ENCODE measurements at regions not wholly inside any gene's neighbourhood (a gene's known extent, or its start where the extent isn't known, plus 50 kb on each side); places are given as distances from the start of the nearest gene placed in this dataset.
A peak's percentile ranks its signal among the peaks of the same experiment; 100 is the strongest.
"Not testable (repeated sequence)": the region's sequence is repeated elsewhere in the genome, so short reads cannot be mapped to it uniquely, and the experiment has no call there.

GRCh38 chr4:106869551-106869950 is 166.6 kb downstream of the DKK2 start:
- no peak for DNase-seq (ENCODE audit: low spot score)

GRCh38 chr4:106868381-106869035 is 167.6 kb downstream of the DKK2 start:
- peak; percentile 1 for DNase-seq (ENCODE audit: low spot score)

- no peak for DNase-seq (ENCODE audit: low spot score)
These were observed 171.9 kb downstream of the DKK2 start for GRCh38 chr4:106864231-106864630.

- no peak for DNase-seq (ENCODE audit: low spot score)
These were observed 181.4 kb downstream of the DKK2 start for GRCh38 chr4:106854569-106855351.

GRCh38 chr4:106852426-106852825 is 183.7 kb downstream of the DKK2 start:
- DNase-seq (ENCODE audit: low spot score), result no peak

- no peak for DNase-seq (ENCODE audit: low spot score)
These were observed 184.4 kb downstream of the DKK2 start for GRCh38 chr4:106851726-106852125.

- DNase-seq (ENCODE audit: low spot score), result no peak
These were observed 185.4 kb downstream of the DKK2 start for GRCh38 chr4:106850691-106851090.

- no peak for DNase-seq (ENCODE audit: low spot score)
These were observed 200.2 kb downstream of the DKK2 start for GRCh38 chr4:106835919-106836318.

GRCh38 chr4:106830879-106831278 is 205.2 kb downstream of the DKK2 start:
- DNase-seq (ENCODE audit: low spot score), result no peak

GRCh38 chr4:106818764-106819163 is 217.3 kb downstream of the DKK2 start:
- DNase-seq (ENCODE audit: low spot score), result no peak

GRCh38 chr4:106816496-106816895 is 219.6 kb downstream of the DKK2 start:
- DNase-seq (ENCODE audit: low spot score), result no peak

GRCh38 chr4:106810122-106810521 is 226.0 kb downstream of the DKK2 start:
- no peak for DNase-seq (ENCODE audit: low spot score)

- DNase-seq (ENCODE audit: low spot score), result peak; percentile 55
These were observed 227.0 kb downstream of the DKK2 start for GRCh38 chr4:106809076-106809475.

GRCh38 chr4:106806158-106806797 is 229.8 kb downstream of the DKK2 start:
- DNase-seq (ENCODE audit: low spot score), result no peak

GRCh38 chr4:106803083-106803482 is 233.0 kb downstream of the DKK2 start:
- DNase-seq (ENCODE audit: low spot score), result peak; percentile 8

- no peak for DNase-seq (ENCODE audit: low spot score)
These were observed 234.7 kb downstream of the DKK2 start for GRCh38 chr4:106801386-106801785.

- no peak for DNase-seq (ENCODE audit: low spot score)
These were observed 239.2 kb downstream of the DKK2 start for GRCh38 chr4:106796876-106797275.

- DNase-seq (ENCODE audit: low spot score), result no peak
These were observed 240.8 kb downstream of the DKK2 start for GRCh38 chr4:106795326-106795725.

- DNase-seq (ENCODE audit: low spot score), result no peak
These were observed 242.2 kb downstream of the DKK2 start for GRCh38 chr4:106793933-106794332.

- DNase-seq (ENCODE audit: low spot score), result no peak
These were observed 260.5 kb downstream of the DKK2 start for GRCh38 chr4:106775636-106776035.

GRCh38 chr4:106774055-106774454 is 262.1 kb downstream of the DKK2 start:
- not testable (repeated sequence) for DNase-seq (ENCODE audit: low spot score)

- DNase-seq (ENCODE audit: low spot score), result no peak
These were observed 262.8 kb downstream of the DKK2 start for GRCh38 chr4:106773076-106773905.
